PC-3 (cell line): ENCODE measurements at regions not wholly inside any gene's neighbourhood (a gene's known extent, or its start where the extent isn't known, plus 50 kb on each side); places are given as distances from the start of the nearest gene placed in this dataset.

ENCODE experiments used
- ATAC-seq: fragments of 200-7000 bp; cut with Tn5 transposase; 2 replicates; pipeline ENCODE4 v1.9.1; 2020; ENCODE audit warnings: mild to moderate bottlenecking, moderate library complexity
- BruUV-seq: library from RNA; stranded (reverse); fragments of 400-500 nt; replicated peaks from 2 replicates; lab custom pipeline; 2021; lab: Mats Ljungman, UMichigan
- CTCF ChIA-PET: fragments of 300-600 bp; sonication (Branson Sonifier 250); formaldehyde crosslinking; loops from one replicate; lab custom pipeline; 2022; ENCODE audit warnings: antibody characterized with exemption; lab: Charles Lee
- POLR2A ChIA-PET: fragments of 300-600 bp; sonication (Branson Sonifier 250); formaldehyde crosslinking; loops from one replicate; lab custom pipeline; 2022; ENCODE audit warnings: antibody characterized with exemption; ENCODE audit not compliant: unreplicated experiment; lab: Charles Lee
- DNase-seq: peaks from one replicate; pipeline ENCODE4 v3.0.0-alpha.2; 2015
- H2AFZ ChIP-seq: fragments of 300-600 bp; sonication (generic); 2 replicates; pipeline ENCODE4 v1.6.0; 2016; ENCODE audit warnings: antibody characterized with exemption, low read length
- H3F3A ChIP-seq: fragments of 300-600 bp; sonication (generic); one replicate; pipeline ENCODE4 v1.6.0; 2017; ENCODE audit warnings: antibody characterized with exemption, low read length, control low read depth, mild to moderate bottlenecking; ENCODE audit not compliant: unreplicated experiment
- H3K27ac ChIP-seq: fragments of 300-600 bp; sonication (generic); 2 replicates; pipeline ENCODE4 v1.5.1; 2016; ENCODE audit warnings: mild to moderate bottlenecking, low read length
- H3K27me3 ChIP-seq: fragments of 300-600 bp; sonication (generic); 2 replicates; pipeline ENCODE4 v1.6.1; 2016; ENCODE audit warnings: low read length, mixed read lengths
- H3K36me3 ChIP-seq: fragments of 300-600 bp; sonication (generic); 2 replicates; pipeline ENCODE4 v1.6.1; 2016; ENCODE audit warnings: low read depth, mixed run types, low read length, mixed read lengths
- H3K4me1 ChIP-seq: fragments of 300-600 bp; sonication (generic); 2 replicates; pipeline ENCODE4 v1.5.1; 2016; ENCODE audit warnings: low read length; ENCODE audit not compliant: insufficient read depth
- H3K4me2 ChIP-seq: fragments of 300-600 bp; sonication (generic); 2 replicates; pipeline ENCODE4 v1.6.0; 2016; ENCODE audit warnings: low read length
- H3K4me3 ChIP-seq: fragments of 300-600 bp; sonication (generic); 2 replicates; pipeline ENCODE4 v1.5.1; 2016; ENCODE audit warnings: mild to moderate bottlenecking, low read length, mixed read lengths
- H3K79me2 ChIP-seq: fragments of 300-600 bp; sonication (generic); 2 replicates; pipeline ENCODE4 v1.6.1; 2017; ENCODE audit warnings: low read length, mixed read lengths
- H3K9ac ChIP-seq: fragments of 300-600 bp; sonication (generic); 2 replicates; pipeline ENCODE4 v1.6.0; 2016; ENCODE audit warnings: mild to moderate bottlenecking, low read length
- H3K9me2 ChIP-seq: fragments of 300-600 bp; sonication (generic); replicated peaks from 2 replicates; pipeline ENCODE4 v1.6.1; 2016; ENCODE audit warnings: mixed run types, low read length, mixed read lengths
- H3K9me3 ChIP-seq: fragments of 300-600 bp; sonication (generic); 2 replicates; pipeline ENCODE4 v1.6.1; 2016; ENCODE audit warnings: low read length, mixed read lengths
- H4K20me1 ChIP-seq: fragments of 300-600 bp; sonication (generic); 2 replicates; pipeline ENCODE4 v1.6.1; 2016; ENCODE audit warnings: low read length, mixed read lengths
- EZH2 ChIP-seq: fragments of 300-600 bp; sonication (generic); IDR thresholded peaks from one replicate; pipeline ENCODE4 v1.6.1; 2017; ENCODE audit warnings: antibody characterized with exemption, mild to moderate bottlenecking, low read length; ENCODE audit not compliant: unreplicated experiment
- EZH2phosphoT487 ChIP-seq: fragments of 300-600 bp; sonication (generic); IDR thresholded peaks from 2 replicates; pipeline ENCODE4 v1.6.1; 2018; ENCODE audit warnings: mild to moderate bottlenecking, antibody characterized with exemption, low read length, borderline replicate concordance
- intact Hi-C: fragments of 100-400 bp; cut with micrococcal nuclease; formaldehyde crosslinking; loops from 2 replicates; pipeline ENCODE4 v1.9.0; 2023
- TF ChIP-seq, protein P1 (sequence below): fragments of 300-600 bp; sonication (generic); conservative IDR thresholded peaks from 2 replicates; pipeline ENCODE4 v1.5.1; 2017; ENCODE audit warnings: antibody characterized with exemption, low read depth, mild to moderate bottlenecking, low read length

DNA sequence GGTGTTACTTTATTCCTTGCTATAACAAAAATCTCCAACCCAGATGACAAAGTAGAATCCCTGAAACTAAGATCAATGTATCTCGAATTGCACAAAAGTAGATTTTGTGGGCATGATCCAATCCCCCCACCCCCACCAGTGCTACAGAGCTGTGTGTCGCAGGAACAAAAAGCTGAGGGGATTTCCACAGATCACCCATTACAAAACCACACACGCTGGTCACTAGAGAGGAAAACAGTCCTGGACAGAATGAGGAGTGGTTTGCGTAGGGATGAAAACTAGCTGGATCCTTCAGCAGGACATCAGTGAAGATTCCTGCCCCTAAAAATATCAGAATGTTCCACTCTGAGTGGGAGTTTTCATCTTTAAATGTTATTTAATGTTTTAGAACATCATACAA, 165.3 kb upstream of the STK17B start:
- Histone ChIP-seq H3K4me2 (no peak overlapping the region), H3K9ac (no peak overlapping the region), H3K9me2 (no peaks in the 10 kb centered on the region), H3K79me2 (no peaks in the 10 kb centered on the region), H2AFZ (no peak overlapping the region), H3K36me3 (no peaks in the 10 kb centered on the region), H3K27me3 (no peaks in the 10 kb centered on the region), H3K4me1 (peaks cover 40% of the 10 kb centered on the region), H3K27ac (no peak overlapping the region), H3F3A (peaks cover 4% of the 10 kb centered on the region), H3K9me3 (no peaks in the 10 kb centered on the region), H4K20me1 (no peaks in the 10 kb centered on the region), H3K4me3 (no peak overlapping the region)
- intact Hi-C loops: loop anchor here (1.0 to 5.0 kb wide), 4 partner anchors 38 to 205 kb away; no protein-coding TSS in a partner anchor
- no peak for ATAC-seq
- DNase-seq: no peak
- BruUV-seq: no TSS peak
- ChIA-PET CTCF (interaction anchor here (0.6 to 1.6 kb wide), 3 partner anchors 39 to 259 kb away, joined by 5 to 9 read pairs (median 6); no protein-coding TSS in a partner anchor), POLR2A (interaction anchor here (0.5 kb wide), 1 partner anchor 651 kb away, joined by 3 read pairs; no protein-coding TSS in a partner anchor)
- TF ChIP-seq EZH2 (no peak), EZH2phosphoT487 (no peak)
- TF ChIP-seq, protein P1, sequence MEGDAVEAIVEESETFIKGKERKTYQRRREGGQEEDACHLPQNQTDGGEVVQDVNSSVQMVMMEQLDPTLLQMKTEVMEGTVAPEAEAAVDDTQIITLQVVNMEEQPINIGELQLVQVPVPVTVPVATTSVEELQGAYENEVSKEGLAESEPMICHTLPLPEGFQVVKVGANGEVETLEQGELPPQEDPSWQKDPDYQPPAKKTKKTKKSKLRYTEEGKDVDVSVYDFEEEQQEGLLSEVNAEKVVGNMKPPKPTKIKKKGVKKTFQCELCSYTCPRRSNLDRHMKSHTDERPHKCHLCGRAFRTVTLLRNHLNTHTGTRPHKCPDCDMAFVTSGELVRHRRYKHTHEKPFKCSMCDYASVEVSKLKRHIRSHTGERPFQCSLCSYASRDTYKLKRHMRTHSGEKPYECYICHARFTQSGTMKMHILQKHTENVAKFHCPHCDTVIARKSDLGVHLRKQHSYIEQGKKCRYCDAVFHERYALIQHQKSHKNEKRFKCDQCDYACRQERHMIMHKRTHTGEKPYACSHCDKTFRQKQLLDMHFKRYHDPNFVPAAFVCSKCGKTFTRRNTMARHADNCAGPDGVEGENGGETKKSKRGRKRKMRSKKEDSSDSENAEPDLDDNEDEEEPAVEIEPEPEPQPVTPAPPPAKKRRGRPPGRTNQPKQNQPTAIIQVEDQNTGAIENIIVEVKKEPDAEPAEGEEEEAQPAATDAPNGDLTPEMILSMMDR: no peak

GRCh38 chr2:196337208-196337953, 166.0 kb upstream of the STK17B start:
- Histone ChIP-seq H3K4me3 (no peak overlapping the region), H3F3A (peaks cover 4% of the 10 kb centered on the region), H3K9me2 (no peaks in the 10 kb centered on the region), H3K27ac (no peak overlapping the region), H3K4me2 (no peak overlapping the region), H2AFZ (no peak overlapping the region), H4K20me1 (no peaks in the 10 kb centered on the region), H3K9ac (no peak overlapping the region), H3K9me3 (no peaks in the 10 kb centered on the region), H3K36me3 (no peaks in the 10 kb centered on the region), H3K79me2 (no peaks in the 10 kb centered on the region), H3K27me3 (no peaks in the 10 kb centered on the region), H3K4me1 (peaks cover 33% of the 10 kb centered on the region)
- intact Hi-C loops: loop anchor here (1.0 to 5.0 kb wide), 4 partner anchors 39 to 206 kb away; no protein-coding TSS in a partner anchor
- POLR2A ChIA-PET: interaction anchor here (0.5 kb wide), 1 partner anchor 650 kb away, joined by 3 read pairs; no protein-coding TSS in a partner anchor
- DNase-seq (peak; percentile 70), ATAC-seq (no peak)
- TF ChIP-seq EZH2: no peak
- TF ChIP-seq, protein P1: peak; percentile 42
- BruUV-seq: no TSS peak
- CTCF ChIA-PET: interaction anchor here (0.6 to 1.6 kb wide), 4 partner anchors 40 to 260 kb away, joined by 5 to 9 read pairs (median 8); no protein-coding TSS in a partner anchor
